GM21390 (cell line): ENCODE measurements at regions not wholly inside any gene's neighbourhood (a gene's known extent, or its start where the extent isn't known, plus 50 kb on each side); places are given as distances from the start of the nearest gene placed in this dataset.
"Not testable (repeated sequence)": the region's sequence is repeated elsewhere in the genome, so short reads cannot be mapped to it uniquely, and the experiment has no call there.

ENCODE experiments used
- ATAC-seq: cut with Tn5 transposase; IDR thresholded peaks from one replicate; pipeline ENCODE4 v1.9.1; 2021; ENCODE audit not compliant: unreplicated experiment

- no peak for ATAC-seq
Measured at GRCh38 chr5:136501133-136501532, 135.8 kb upstream of the TRPC7 start.

GRCh38 chr5:136492587-136492986, 127.2 kb upstream of the TRPC7 start:
- no peak for ATAC-seq

GRCh38 chr5:136491806-136492205, 126.5 kb upstream of the TRPC7 start:
- no peak for ATAC-seq

- ATAC-seq, result peak; percentile 60
Measured at GRCh38 chr5:136484808-136485325, 119.5 kb upstream of the TRPC7 start.

GRCh38 chr5:136482206-136482605, 116.9 kb upstream of the TRPC7 start:
- ATAC-seq, result no peak

GRCh38 chr5:136474466-136474865, 109.1 kb upstream of the TRPC7 start:
- ATAC-seq, result no peak

GRCh38 chr5:136467632-136468031, 102.3 kb upstream of the TRPC7 start:
- no peak for ATAC-seq

- no peak for ATAC-seq
Measured at GRCh38 chr5:136466041-136466415, 100.7 kb upstream of the TRPC7 start.

- no peak for ATAC-seq
Measured at GRCh38 chr5:136458481-136458880, 93.1 kb upstream of the TRPC7 start.

GRCh38 chr5:136457390-136458013, 92.2 kb upstream of the TRPC7 start:
- ATAC-seq, result no peak

- no peak for ATAC-seq
Measured at GRCh38 chr5:136455409-136455808, 90.1 kb upstream of the TRPC7 start.

GRCh38 chr5:136453986-136454758, 88.8 kb upstream of the TRPC7 start:
- ATAC-seq, result no peak

- no peak for ATAC-seq
Measured at GRCh38 chr5:136453199-136453598, 87.9 kb upstream of the TRPC7 start.

- not testable (repeated sequence) for ATAC-seq
Measured at GRCh38 chr5:136447576-136447975, 82.2 kb upstream of the TRPC7 start.

GRCh38 chr5:136446565-136446964, 81.2 kb upstream of the TRPC7 start:
- ATAC-seq, result no peak

- not testable (repeated sequence) for ATAC-seq
Measured at GRCh38 chr5:136444099-136444498, 78.8 kb upstream of the TRPC7 start.

GRCh38 chr5:136439367-136439766, 74.0 kb upstream of the TRPC7 start:
- ATAC-seq, result no peak

- no peak for ATAC-seq
Measured at GRCh38 chr5:136435946-136436543, 70.7 kb upstream of the TRPC7 start.

- no peak for ATAC-seq
Measured at GRCh38 chr5:136434795-136435194, 69.5 kb upstream of the TRPC7 start.

- no peak for ATAC-seq
Measured at GRCh38 chr5:136432705-136433104, 67.4 kb upstream of the TRPC7 start.

- no peak for ATAC-seq
Measured at GRCh38 chr5:136430081-136430480, 64.7 kb upstream of the TRPC7 start.

- ATAC-seq, result no peak
Measured at GRCh38 chr5:136427426-136427825, 62.1 kb upstream of the TRPC7 start.
